ENCODE measurements at regions not wholly inside any gene's neighbourhood (a gene's known extent, or its start where the extent isn't known, plus 50 kb on each side); places are given as distances from the start of the nearest gene placed in this dataset.

GRCh38 chr10:10273661-10274060 lies 744.0 kb upstream of the CELF2 start:
- no peaks in the 10 kb centered on the region for H3K9me3 ChIP-seq
- no peaks in the 10 kb centered on the region for H3K4me1 ChIP-seq (ENCODE audit: low read depth)
- TF ChIP-seq, protein P1, sequence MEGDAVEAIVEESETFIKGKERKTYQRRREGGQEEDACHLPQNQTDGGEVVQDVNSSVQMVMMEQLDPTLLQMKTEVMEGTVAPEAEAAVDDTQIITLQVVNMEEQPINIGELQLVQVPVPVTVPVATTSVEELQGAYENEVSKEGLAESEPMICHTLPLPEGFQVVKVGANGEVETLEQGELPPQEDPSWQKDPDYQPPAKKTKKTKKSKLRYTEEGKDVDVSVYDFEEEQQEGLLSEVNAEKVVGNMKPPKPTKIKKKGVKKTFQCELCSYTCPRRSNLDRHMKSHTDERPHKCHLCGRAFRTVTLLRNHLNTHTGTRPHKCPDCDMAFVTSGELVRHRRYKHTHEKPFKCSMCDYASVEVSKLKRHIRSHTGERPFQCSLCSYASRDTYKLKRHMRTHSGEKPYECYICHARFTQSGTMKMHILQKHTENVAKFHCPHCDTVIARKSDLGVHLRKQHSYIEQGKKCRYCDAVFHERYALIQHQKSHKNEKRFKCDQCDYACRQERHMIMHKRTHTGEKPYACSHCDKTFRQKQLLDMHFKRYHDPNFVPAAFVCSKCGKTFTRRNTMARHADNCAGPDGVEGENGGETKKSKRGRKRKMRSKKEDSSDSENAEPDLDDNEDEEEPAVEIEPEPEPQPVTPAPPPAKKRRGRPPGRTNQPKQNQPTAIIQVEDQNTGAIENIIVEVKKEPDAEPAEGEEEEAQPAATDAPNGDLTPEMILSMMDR (IDR thresholded peaks at IDR 0.05): no peak
- no peaks in the 10 kb centered on the region for H3K36me3 ChIP-seq (ENCODE audit: low read depth)
- intact Hi-C loops (cut with DNase I, micrococcal nuclease): no loop called here
- no peak overlapping the region for H3K4me3 ChIP-seq
- ATAC-seq (no peak), DNase-seq (no peak)

DNA sequence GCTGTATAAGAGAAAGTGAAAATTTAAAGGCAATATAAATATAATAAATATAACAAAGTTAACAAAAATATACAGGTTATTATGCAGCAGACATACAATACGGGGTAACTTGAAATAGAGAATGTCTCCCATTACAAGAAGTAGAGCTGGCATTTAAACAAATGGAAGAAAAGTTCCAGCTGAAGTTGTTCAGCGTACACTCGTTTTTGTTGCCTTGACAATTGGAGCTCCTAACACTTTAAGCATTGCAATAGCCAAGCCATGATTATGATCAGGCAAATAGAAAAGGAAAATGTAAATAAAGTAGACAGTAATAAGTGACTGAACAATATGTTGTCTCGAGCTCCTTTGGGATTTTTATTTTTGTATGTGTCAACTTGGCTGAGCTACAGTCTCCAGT lies 737.8 kb upstream of the CELF2 start:
- no peak for DNase-seq
- Histone ChIP-seq H3K9me3 (no peaks in the 10 kb centered on the region), H3K36me3 (ENCODE audit: low read depth) (no peaks in the 10 kb centered on the region), H3K4me1 (ENCODE audit: low read depth) (no peaks in the 10 kb centered on the region), H3K4me3 (no peak overlapping the region)
- intact Hi-C loops (cut with DNase I, micrococcal nuclease): no loop called here
- no peak for ATAC-seq
- TF ChIP-seq, protein P1 (IDR thresholded peaks at IDR 0.05): no peak

- no peaks in the 10 kb centered on the region for H3K4me1 ChIP-seq (ENCODE audit: low read depth)
- TF ChIP-seq, protein P1 (IDR thresholded peaks at IDR 0.05): no peak
- ATAC-seq (no peak), DNase-seq (no peak)
- no peaks in the 10 kb centered on the region for H3K36me3 ChIP-seq (ENCODE audit: low read depth)
- H3K9me3 ChIP-seq: peaks cover 4% of the 10 kb centered on the region
- H3K4me3 ChIP-seq: no peak overlapping the region
- intact Hi-C loops (cut with DNase I, micrococcal nuclease): no loop called here
Measured at GRCh38 chr10:10292501-10292900, 725.2 kb upstream of the CELF2 start.

DNA sequence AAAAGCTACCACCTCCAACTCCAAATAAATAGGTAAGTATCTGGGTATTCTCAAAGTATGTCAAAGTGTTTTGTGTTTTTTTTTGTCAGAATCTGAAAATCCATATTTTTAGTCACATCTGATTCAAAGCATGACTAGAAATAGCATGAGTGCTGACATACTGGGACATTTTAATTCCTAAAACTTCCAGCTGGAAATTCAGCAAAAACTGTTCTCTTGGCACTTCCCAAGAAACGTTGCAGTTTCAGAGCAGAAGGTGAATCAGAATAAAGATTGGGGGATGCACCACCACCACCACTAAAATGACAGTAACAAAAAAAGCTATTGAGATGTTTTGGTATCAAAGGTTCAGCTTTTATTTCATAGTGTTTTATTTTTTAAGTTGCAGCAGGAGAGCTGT lies 724.6 kb upstream of the CELF2 start:
- Histone ChIP-seq H3K36me3 (ENCODE audit: low read depth) (no peaks in the 10 kb centered on the region), H3K4me1 (ENCODE audit: low read depth) (no peaks in the 10 kb centered on the region), H3K9me3 (peaks cover 4% of the 10 kb centered on the region), H3K4me3 (no peak overlapping the region)
- TF ChIP-seq, protein P1 (IDR thresholded peaks at IDR 0.05): no peak
- no peak for ATAC-seq
- DNase-seq: no peak
- intact Hi-C loops (cut with DNase I, micrococcal nuclease): no loop called here

GRCh38 chr10:10293481-10293951 lies 724.2 kb upstream of the CELF2 start:
- no peaks in the 10 kb centered on the region for H3K4me1 ChIP-seq (ENCODE audit: low read depth)
- intact Hi-C loops (cut with DNase I, micrococcal nuclease): no loop called here
- ATAC-seq: no peak
- H3K9me3 ChIP-seq: peaks cover 4% of the 10 kb centered on the region
- no peak overlapping the region for H3K4me3 ChIP-seq
- TF ChIP-seq, protein P1 (IDR thresholded peaks at IDR 0.05): no peak
- no peaks in the 10 kb centered on the region for H3K36me3 ChIP-seq (ENCODE audit: low read depth)
- DNase-seq: no peak

Measured in mucosa of descending colon (tissue), 3 donors.